Right lobe of liver (tissue), 4 donors: ENCODE measurements at regions not wholly inside any gene's neighbourhood (a gene's known extent, or its start where the extent isn't known, plus 50 kb on each side); places are given as distances from the start of the nearest gene placed in this dataset.

Source experiments
- CTCF ChIP-seq, 4 donors: fragments of 200-600 bp in 3 of 4; fragments of 450-650 bp in 1 of 4; IDR thresholded peaks; one replicate each; pipeline versions ENCODE4 v1.5.1 to v1.8.0; 2016 to 2022; ENCODE audit warnings: antibody characterized with exemption in 4 of 4, mild to moderate bottlenecking in 2 of 4
- POLR2A ChIP-seq: fragments of 450-650 bp; IDR thresholded peaks from one replicate; pipeline ENCODE4 v1.6.1; 2017; ENCODE audit warnings: antibody characterized with exemption, mild to moderate bottlenecking
- donor health status: DM: no; HTN: no; CAD: no.
- donor health status: DM: no; HTN: no; CAD: no.
- donor health status: DM: no; HTN: yes; CAD: no.

- TF ChIP-seq CTCF (IDR thresholded peaks at IDR 0.05) (no peak), POLR2A (no peak)
Observed at GRCh38 chr5:124872615-124873014, 126.2 kb upstream of the ZNF608 start.
